Fibroblast of lung (primary cell): ENCODE measurements at regions not wholly inside any gene's neighbourhood (a gene's known extent, or its start where the extent isn't known, plus 50 kb on each side); places are given as distances from the start of the nearest gene placed in this dataset.

Source experiments
- CTCF ChIP-seq, 2 donors: IDR thresholded peaks in 1 of 2; conservative IDR thresholded peaks in 1 of 2; 1 replicate in 1 of 2; 2 replicates in 1 of 2; pipeline ENCODE4 v1.5.1; 2011 to 2012; ENCODE audit warnings: low read length in 2 of 2, control low read depth in 1 of 2, inconsistent platforms in 1 of 2, low read depth in 1 of 2, mild to moderate bottlenecking in 1 of 2
- EZH2 ChIP-seq: IDR thresholded peaks from 2 replicates; pipeline ENCODE4 v1.5.1; 2012; ENCODE audit warnings: low read length, control low read depth, mild to moderate bottlenecking; ENCODE audit errors: missing control alignments

GRCh38 chr4:181619651-181620050 is 623.6 kb upstream of the TENM3 start:
- TF ChIP-seq CTCF (conservative IDR thresholded peaks at IDR 0.05 in 1 of 2, IDR thresholded peaks at IDR 0.05 in 1 of 2; ENCODE audit: low read depth in 1 of 2, low read length in 2 of 2) (no peak), EZH2 (no peak)
